Stimulated activated CD4-positive, alpha-beta T cell treated with anti-CD3 and anti-CD28 coated beads, Interleukin-4, amount 100 ng/mL, for 48 hours (primary cell): ENCODE measurements at regions not wholly inside any gene's neighbourhood (a gene's known extent, or its start where the extent isn't known, plus 50 kb on each side); places are given as distances from the start of the nearest gene placed in this dataset.
"Not testable (repeated sequence)": the region's sequence is repeated elsewhere in the genome, so short reads cannot be mapped to it uniquely, and the experiment has no call there.

Experiments
- DNase-seq, 2 donors: peaks; one replicate each; pipeline ENCODE4 v3.0.0-alpha.2; 2020; ENCODE audit warnings: low read depth in 2 of 2

DNA sequence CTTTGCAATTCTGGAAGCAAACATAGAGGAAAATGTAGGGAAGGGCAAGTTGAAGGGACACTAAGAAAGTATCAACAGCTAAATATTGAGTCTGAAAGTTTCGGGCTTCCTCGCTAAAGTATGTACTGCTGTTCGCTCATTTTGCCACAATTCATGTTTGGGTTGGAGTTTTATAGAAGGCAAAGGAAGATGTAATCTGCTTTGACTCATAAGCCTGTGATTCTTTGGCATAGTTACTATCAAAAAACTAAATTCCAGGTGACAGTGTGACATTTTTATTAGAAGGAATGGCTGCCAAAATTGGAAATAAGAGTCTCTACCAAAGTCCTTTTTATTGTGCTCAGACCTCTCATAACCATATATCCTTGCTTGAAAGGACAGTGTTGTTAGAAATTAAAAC lies 336.7 kb upstream of the ADGRL3 start:
- no peak for DNase-seq

DNA sequence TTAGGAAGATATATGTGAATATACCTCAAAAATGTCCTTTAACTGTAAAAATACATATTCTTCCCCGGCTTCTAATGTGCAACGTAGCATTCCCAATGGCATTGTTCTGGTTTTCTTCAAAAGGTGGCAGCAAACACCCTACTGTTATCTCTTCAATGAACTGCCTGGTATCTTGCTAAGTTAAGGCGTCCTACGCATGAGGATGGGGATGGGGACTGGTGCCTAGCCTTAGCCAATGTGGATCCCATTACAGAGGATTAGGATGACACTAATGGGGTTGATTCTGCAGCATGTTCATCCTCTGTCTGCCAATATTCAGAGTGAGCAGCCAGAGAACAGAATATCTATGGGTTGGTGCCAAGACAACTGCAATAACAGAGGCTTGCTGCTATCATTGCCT lies 334.9 kb upstream of the ADGRL3 start:
- no peak for DNase-seq

DNA sequence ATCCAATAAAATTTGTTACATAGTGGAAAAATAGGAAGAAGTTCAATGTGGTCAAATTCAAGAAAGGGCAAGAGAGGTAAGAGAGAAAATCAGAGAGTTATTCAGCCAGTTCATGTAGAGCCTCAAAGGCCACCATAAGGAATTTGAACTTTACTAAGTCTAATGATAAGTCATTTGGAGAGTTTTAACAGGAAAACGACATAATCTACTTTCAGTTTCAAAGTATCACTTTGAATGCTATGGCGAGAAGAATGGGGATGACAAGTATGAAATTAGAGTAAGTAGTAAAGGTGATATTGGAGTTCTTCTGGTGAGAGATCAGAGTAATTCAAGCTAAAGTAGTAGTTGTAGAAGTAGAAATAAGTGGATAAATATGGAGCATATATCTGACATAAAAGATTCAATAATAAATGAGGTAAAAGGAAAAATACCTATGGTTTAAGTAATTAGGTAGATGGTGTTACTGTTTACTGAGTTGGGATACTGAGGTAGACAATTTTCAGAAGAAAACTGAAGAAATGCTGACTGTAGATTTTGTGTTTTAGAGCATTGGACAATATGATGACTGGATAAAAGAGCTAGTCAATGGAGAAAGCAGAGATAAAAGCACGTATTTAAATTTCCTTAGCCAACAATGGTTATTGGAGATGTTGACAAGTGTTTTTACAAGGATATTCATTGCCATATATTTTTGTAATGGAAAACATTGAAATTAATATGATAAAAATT lies 331.7 kb upstream of the ADGRL3 start:
- no peak for DNase-seq

DNA sequence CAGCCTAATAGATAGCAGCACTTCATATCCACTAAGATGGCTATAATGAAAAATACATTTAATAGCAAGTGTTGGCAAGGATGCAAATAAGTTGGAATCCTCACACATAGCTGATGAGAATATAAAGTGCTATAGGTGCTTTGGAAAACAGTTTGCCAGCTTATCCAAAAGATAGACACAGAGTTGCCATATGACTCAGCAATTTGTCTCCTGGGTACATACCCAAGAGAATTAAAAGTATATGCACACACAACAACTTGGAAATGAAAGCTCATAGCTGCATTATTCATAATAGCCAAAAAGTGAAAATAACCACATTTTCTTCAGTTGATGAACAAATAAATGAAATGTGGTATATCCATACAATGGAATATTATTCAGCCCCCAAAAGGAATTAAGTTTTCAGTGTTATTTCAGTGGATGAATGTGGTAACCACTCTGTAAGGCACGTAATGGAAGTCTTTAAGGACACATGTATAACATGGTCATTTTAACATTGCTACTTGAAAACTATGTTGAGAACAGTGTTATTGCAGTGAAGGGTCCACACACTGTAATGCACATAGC lies 320.9 kb upstream of the ADGRL3 start:
- no peak for DNase-seq

DNA sequence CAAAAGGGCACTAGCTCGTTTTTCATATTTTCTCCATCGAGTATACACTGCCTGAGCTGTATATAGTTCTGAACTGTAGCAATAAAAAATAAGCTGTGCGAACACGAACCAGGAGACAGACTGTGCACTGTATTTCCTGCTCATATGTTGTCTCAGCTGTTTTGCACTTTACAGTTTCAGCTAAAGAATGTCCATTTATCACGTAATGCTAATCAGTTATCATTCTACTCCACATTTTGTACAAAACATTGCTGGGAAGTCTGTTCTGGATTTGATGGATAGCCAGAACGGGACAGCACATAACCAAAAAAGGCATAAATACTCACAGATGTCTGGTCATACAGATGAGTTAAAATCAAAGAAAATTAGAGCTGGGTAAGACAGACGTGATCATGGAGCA lies 315.5 kb upstream of the ADGRL3 start:
- no peak for DNase-seq

DNA sequence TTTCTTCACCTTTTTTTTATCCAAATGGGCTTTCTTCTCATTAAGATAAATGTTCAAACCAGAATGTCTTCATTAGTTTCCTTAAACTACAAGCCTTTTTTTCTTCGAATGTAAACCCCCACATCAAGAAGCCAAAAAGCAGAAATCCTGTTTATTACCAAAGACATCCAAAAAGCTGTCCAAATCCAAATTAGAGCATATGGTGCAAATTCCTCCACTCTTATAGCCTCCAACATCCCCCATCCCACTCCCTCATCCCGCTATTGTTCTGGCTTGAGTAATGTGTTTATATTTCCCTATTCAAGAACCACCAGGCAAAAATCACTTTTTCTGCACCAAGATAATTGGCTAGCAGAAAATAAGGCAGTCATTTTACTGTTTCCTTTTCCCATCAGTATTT lies 315.1 kb upstream of the ADGRL3 start:
- no peak for DNase-seq

DNA sequence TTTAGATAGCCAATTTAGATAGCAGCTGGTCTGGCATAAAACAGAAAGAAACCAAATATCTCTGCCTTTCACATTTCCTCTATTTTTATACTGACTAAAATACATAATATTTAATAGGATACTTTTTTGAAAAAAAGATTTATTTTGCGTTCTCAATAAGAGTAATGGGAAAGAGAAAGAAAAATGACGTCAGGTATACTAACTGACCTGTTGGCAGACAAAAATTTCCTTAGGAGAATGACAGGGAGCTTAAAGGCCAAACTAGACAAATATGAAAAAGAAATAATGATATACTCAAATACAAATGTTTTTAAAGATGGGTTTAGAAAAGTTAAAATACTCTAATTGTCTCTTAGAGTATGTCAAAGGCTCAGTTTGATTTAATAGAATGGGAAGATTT lies 309.4 kb upstream of the ADGRL3 start:
- DNase-seq = no peak

DNA sequence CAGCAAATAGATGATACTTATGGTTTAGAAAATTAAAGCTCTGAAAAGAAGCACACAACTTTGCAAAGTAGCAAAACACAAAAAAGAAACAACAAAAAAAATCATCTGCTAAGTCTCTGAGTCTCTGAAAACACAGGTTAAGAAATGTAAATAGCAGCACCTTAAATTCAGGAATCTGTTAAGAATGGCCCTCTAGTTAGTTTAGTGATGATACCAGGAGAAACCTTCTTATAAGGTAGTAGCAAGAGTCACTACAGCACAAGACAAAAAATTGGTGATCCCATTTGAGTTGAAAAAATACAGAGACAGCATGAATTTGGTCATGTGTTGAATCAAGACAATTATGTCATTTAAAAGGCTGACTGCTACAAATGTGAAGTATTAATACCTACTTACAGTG lies 308.2 kb upstream of the ADGRL3 start:
- DNase-seq = no peak

DNA sequence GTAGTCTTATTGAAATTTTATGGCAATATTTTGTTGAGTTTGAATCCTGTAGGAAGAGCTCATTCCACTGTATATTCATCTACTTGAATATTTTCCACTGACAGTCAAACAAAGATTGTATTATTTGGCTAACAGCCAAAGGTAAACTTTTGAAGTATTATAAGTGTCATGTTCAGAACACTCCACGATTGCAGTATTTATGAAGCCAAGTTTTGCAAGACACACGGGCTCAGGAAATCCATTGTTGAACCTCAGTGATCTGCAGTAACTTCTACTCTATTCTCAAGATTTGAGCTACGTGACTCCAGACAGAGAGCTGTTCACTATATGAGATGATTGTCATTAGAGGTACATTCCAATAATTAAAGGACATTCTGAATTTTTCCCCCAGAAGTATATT lies 302.7 kb upstream of the ADGRL3 start:
- no peak for DNase-seq

DNA sequence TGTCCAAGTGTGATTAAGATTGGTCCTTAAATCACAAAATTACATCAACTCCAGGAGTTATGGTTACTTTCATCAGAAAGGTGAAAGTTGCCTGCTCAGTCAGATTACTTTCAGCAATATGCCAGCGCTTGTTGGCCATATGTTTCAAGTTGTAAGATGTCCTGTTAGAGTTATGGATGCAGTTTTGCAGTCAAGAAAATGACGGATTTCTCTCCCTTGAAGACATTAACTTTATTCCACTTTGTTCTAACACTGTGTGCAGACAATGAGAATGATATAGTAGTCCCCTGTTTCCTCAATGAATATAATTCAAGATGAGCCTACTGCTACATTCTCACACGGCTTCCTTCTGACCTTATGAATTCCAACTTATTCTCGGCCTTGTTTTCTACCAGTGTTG lies 295.0 kb upstream of the ADGRL3 start:
- no peak for DNase-seq

DNA sequence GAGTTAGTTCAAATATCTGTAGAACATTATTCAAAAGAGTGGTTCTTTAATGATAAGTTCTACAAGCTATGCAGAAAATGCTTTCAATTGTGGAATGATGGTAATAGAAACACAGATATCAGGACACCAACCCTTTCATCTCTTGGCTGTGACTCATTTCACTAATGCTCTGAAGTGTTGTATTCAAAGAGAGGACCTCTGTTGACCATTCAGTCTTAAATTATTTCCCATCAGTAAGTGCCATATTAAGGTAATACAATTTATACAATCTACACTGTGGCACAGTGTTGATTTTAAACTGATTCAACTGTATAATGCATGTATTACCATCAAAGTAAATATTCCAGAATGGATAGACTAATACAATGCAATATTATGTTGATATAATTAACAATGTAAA lies 289.0 kb upstream of the ADGRL3 start:
- no peak for DNase-seq

DNA sequence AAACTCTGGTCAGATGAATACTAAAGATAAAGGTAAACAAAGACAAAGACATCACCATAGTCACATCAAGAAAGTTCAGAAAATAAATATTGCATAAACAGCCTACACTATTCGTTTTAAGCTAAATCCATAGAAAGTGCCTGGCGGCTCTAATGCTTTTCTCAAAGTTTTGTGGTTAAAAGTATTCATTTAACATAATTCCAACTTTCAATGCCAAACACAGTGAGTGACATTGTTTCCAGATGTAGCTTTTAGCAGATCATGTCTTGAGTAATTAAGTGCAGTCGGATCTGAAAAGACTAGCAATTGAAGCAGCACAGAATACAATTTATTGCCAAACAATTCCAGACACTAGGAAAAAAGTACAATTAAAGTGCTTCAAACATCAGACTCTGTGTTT lies 287.1 kb upstream of the ADGRL3 start:
- DNase-seq = no peak

DNA sequence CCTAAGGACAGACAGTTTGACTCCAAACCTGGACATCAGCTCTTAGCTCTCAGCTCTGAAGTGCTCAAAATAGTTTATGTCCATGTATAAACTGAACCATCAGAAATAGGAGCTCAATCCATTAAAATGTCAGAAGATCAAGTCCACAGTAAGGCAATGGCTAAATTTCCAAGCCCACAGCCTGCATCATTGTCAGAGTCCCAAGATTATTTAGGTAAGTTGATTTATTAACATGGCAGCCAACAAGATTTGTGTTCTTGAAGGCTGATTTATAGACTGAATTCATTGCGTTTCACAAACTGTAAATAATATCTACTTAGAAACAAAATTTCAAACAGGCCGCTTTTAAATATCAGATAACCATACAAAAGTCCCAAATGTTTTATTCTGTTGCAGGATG lies 286.5 kb upstream of the ADGRL3 start:
- DNase-seq = no peak

DNA sequence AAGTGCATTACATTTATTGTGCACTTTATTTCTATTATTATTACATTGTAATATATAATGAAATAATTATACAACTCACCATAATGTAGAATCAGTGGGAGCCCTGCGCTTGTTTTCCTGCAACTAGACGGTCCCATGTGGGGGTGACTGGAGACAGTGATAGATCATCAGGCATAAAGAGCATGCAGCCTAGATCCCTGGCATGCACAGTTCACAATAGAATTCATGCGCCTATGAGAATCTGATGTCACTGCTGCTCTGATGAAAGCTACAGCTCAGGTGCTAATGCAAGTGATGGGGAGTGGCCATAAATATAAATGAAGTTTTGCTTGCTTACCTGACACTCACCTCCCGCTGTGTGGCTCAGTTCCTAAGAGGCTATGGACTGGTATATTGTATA lies 278.4 kb upstream of the ADGRL3 start:
- DNase-seq = not testable (repeated sequence)

DNA sequence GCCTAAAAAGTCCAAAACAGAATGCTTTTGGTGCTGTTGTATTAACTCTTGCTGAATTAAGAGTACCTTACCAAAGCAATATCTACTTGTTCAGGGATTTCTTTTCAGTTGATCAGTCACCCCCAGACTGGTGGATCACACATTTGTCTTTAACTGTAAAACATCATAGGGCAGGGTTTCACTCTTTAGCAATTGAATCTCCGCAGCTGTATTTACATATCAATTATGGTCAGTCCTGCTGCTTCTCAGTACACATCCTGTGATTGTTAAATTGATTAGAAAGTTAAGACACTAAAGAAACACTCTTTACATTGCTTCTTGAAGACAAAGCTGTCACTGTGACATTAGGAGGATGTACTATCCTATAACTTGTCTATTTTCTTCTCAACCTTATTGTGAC lies 277.1 kb upstream of the ADGRL3 start:
- DNase-seq = no peak

DNA sequence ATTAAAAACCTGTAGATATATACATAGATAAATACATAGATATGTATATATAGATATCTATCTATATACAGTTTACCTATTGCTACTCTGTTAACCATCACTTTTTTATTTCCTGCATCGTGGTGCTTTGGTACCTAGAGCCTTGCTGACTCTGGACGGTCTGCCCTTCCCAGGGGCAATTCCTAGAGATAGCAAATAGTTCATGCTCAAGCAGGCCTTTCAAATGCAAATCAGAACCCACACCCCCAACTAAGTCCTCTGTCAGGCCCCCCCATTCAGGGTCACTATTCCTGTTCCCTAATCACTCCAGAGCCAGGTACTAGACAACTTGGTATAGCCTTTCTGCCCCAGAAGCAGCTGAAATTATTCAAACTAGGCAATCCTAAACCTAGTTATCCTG lies 273.5 kb upstream of the ADGRL3 start:
- no peak for DNase-seq

DNA sequence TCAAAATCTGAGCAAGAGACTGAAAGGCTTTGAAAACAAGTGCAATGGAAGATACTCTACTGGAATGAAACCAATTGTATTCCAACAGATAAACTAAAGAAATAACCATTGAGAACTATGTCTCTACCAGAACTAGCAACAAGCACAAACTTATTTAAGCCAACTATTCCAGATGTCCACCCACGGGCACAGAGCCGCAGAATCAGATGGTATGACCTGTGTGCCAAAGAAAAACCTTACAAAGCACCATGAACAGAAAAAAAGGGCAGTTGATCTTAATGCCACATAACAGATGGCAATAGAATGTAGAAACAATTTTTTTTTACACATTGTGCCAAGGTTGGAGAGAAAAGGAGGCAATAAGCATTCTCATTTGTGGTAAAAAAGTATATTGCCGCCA lies 269.3 kb upstream of the ADGRL3 start:
- no peak for DNase-seq

DNA sequence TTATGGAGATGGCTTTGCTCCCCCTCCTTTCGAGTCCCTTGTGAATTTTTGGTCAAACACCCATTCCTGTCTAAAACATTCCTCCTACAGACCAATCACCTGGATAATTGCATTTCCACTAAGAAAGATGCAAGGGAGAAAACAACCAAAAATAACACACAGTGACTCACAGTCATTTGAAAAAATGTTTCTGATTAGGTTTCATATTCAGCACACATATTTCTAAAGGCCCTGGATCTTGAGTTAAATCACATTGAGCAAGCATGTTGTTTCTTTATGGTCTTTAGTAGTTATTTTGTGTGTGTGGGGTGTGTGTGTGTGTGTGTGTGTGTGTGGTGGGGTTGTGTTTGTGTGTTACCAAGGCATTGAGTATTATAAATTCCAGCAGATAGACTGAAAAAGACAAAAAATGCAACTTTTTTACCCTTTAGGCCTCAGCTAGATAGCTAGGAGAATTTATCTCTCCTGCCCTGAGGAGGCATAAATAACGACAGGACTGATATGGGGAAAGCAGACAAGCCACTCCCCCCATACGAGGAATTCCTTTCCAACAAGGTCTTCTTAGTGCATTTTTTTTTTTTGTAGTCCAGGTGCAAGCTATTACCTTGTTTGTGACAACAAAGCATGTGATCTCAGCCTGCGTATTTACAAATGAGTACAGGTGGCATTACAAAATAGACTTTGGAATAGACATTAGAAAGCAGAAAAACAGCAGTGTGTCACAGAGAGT lies 265.4 kb upstream of the ADGRL3 start:
- no peak for DNase-seq

DNA sequence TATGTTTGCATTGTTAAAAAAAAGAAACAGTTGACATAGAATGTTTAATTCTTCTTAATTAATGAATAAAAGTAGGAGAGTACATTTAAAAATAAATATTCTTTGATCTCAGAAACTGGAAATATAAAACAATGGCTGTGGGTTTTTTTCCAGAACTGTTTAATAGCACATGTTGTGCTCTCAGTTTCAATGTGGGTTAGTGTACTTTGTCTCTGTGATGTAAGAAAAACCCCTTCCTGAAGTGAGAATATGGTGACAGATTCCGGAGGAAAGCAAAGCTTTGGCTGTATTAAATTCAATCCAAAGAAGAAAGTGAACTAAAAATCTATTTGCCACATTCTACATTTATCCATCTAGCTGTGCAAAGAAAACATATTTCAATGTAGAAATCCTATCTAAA lies 261.9 kb upstream of the ADGRL3 start:
- DNase-seq = no peak

DNA sequence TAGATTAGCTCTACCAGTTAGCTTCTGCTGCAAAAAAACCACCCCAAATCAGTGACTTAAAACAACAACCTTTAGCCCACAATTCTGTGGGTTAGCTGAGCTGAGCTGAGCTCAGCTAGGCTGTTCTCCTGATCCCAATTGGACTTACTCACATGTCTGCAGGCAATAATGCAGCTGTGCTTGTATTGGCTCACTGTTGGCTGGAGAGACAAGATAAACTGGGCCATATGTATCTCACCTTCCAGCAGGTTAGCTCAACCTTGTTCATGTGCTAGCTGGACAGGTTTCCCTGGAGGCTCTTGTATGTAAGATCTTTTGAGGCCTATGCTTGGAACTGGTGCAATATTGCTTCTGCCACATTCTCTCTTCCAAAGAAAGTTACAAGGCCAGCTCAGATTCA lies 261.5 kb upstream of the ADGRL3 start:
- no peak for DNase-seq

DNA sequence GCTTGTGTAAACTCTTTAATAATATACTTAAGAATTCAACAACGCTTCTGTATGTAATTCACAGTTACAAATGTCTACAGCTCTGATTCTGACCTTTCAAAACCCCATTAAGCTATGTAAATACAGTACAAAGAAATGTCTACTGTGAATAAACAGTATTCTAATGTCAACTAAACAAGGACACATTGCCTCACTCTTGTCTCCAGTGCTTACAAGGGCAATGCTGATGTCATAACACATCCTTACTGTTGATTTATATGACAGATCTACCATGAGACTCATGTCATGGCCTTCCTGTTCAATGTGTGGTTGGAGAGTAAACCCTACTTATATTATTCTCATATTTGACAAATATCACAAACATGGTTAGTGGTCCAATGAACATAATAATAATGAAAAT lies 256.1 kb upstream of the ADGRL3 start:
- no peak for DNase-seq

DNA sequence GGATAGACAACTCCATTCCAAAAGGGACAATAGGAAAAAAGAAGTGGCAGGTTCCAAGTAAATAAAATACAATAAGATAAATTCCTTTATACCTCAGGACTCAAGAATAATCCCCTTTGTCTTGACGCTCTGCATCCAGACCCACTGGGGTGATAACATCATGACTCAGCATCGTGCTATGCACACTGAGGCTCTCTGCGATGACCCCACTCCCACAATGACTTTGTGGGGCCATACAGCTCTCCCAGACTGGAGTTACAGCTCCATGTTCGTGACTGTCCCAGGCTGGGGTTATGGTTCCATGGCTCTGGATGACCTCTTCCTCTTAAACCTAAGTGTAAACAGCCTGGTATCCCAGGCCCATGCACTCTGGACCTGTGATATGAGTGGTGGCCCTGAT lies 254.5 kb upstream of the ADGRL3 start:
- DNase-seq = no peak

DNA sequence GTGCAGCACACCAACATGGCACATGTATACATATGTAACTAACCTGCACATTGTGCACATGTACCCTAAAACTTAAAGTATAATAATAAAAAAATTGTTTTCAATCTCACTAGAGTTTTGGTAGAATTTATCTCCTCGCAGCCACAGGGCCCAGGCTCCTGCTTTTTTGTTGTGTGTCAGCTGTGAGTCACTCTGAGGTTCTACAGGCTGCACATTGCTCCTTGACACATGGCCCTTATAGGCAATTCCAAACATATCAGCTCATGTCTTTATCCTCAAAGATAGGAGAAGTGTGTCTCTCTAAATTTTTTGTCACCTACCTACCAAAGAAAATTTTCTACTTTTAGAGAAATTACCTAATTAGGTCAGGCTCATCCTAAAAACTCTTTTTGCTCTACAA lies 252.1 kb upstream of the ADGRL3 start:
- DNase-seq = no peak
